OCI-LY1 (cell line): ENCODE measurements at regions not wholly inside any gene's neighbourhood (a gene's known extent, or its start where the extent isn't known, plus 50 kb on each side); places are given as distances from the start of the nearest gene placed in this dataset.

Source experiments
- H2AFZ ChIP-seq: fragments of 200-600 bp; sonication (generic), shearing (Covaris generic); 2 replicates; pipeline ENCODE4 v1.6.0; 2014; ENCODE audit warnings: antibody characterized with exemption, mild to moderate bottlenecking, low read length
- H3F3A ChIP-seq: fragments of 200-600 bp; sonication (generic), shearing (Covaris generic); 2 replicates; pipeline ENCODE4 v1.6.0; 2014; ENCODE audit warnings: mild to moderate bottlenecking, antibody characterized with exemption, low read length, moderate library complexity; ENCODE audit not compliant: insufficient read depth
- H3K27ac ChIP-seq: fragments of 200-600 bp; sonication (generic); 2 replicates; pipeline ENCODE4 v1.5.1; 2014; ENCODE audit warnings: low read length, mixed run types, mild to moderate bottlenecking, low read depth; ENCODE audit not compliant: poor library complexity, severe bottlenecking
- H3K27me3 ChIP-seq: fragments of 200-600 bp; sonication (generic); 2 replicates; pipeline ENCODE4 v1.6.0; 2014; ENCODE audit warnings: antibody characterized with exemption, mild to moderate bottlenecking, low read length, moderate library complexity; ENCODE audit not compliant: insufficient read depth
- H3K36me3 ChIP-seq: fragments of 200-600 bp; sonication (generic); 2 replicates; pipeline ENCODE4 v1.6.1; 2014; ENCODE audit warnings: mild to moderate bottlenecking, antibody characterized with exemption, low read length, moderate library complexity, mixed read lengths; ENCODE audit not compliant: insufficient read depth
- H3K4me1 ChIP-seq: fragments of 200-600 bp; sonication (generic); 2 replicates; pipeline ENCODE4 v1.5.1; 2014; ENCODE audit warnings: mild to moderate bottlenecking, low read length, moderate library complexity; ENCODE audit not compliant: insufficient read depth, severe bottlenecking
- H3K4me2 ChIP-seq: fragments of 200-600 bp; sonication (generic), shearing (Covaris generic); 2 replicates; pipeline ENCODE4 v1.6.1; 2014; ENCODE audit warnings: low read length
- H3K4me3 ChIP-seq: fragments of 200-600 bp; sonication (generic); 2 replicates; pipeline ENCODE4 v1.5.1; 2014; ENCODE audit warnings: low read length, low read depth, mild to moderate bottlenecking, mixed read lengths; ENCODE audit not compliant: poor library complexity, severe bottlenecking
- H3K79me2 ChIP-seq: fragments of 200-600 bp; shearing (Covaris generic); 2 replicates; pipeline ENCODE4 v1.6.1; 2016; ENCODE audit warnings: mixed run types, low read length, mixed read lengths; ENCODE audit not compliant: insufficient read depth
- H3K9ac ChIP-seq: fragments of 200-600 bp; sonication (generic), shearing (Covaris generic); 2 replicates; pipeline ENCODE4 v1.6.1; 2014; ENCODE audit warnings: mild to moderate bottlenecking, low read length, mixed read lengths
- H3K9me2 ChIP-seq: fragments of 200-600 bp; sonication (generic), shearing (Covaris generic); 2 replicates; pipeline ENCODE4 v1.6.1; 2014; ENCODE audit warnings: low read depth, mild to moderate bottlenecking, low read length, mixed read lengths
- H3K9me3 ChIP-seq: fragments of 200-600 bp; shearing (Covaris generic); 2 replicates; pipeline ENCODE4 v1.6.1; 2014; ENCODE audit warnings: low read length, mixed read lengths
- H4K20me1 ChIP-seq: fragments of 200-600 bp; sonication (generic), shearing (Covaris generic); 2 replicates; pipeline ENCODE4 v1.6.0; 2016; ENCODE audit warnings: mild to moderate bottlenecking, low read length; ENCODE audit not compliant: insufficient read depth
- CTCF ChIP-seq: fragments of 200-600 bp; sonication (generic), shearing (Covaris generic); IDR thresholded peaks from 2 replicates; pipeline ENCODE4 v1.5.1; 2017; ENCODE audit warnings: mild to moderate bottlenecking, antibody characterized with exemption, low read length, moderate library complexity, mixed read lengths
- EZH2 ChIP-seq: fragments of 200-600 bp; sonication (generic), shearing (Covaris generic); IDR thresholded peaks from 2 replicates; pipeline ENCODE4 v1.8.0; 2017; ENCODE audit warnings: borderline replicate concordance, mixed run types, mild to moderate bottlenecking, antibody characterized with exemption, low read length, moderate library complexity, mixed read lengths

GRCh38 chr21:33974513-33975468, 59.2 kb upstream of the ATP5PO start:
- H3K4me1 ChIP-seq = peaks cover 58% of the 10 kb centered on the region
- no peaks in the 10 kb centered on the region for H3K9me3 ChIP-seq
- no peaks in the 10 kb centered on the region for H3F3A ChIP-seq
- H3K9me2 ChIP-seq = no peaks in the 10 kb centered on the region
- H3K27ac ChIP-seq = peak overlapping the region; percentile 97
- H3K27me3 ChIP-seq = no peaks in the 10 kb centered on the region
- TF ChIP-seq EZH2 (no peak), CTCF (no peak)
- H3K79me2 ChIP-seq = no peaks in the 10 kb centered on the region
- peak overlapping the region; percentile 1; the same call in 1 of the 2 replicates for H2AFZ ChIP-seq
- H4K20me1 ChIP-seq = no peaks in the 10 kb centered on the region
- no peak overlapping the region for H3K4me3 ChIP-seq
- H3K9ac ChIP-seq = peak overlapping the region; percentile 19; the same call in 1 of the 2 replicates
- no peaks in the 10 kb centered on the region for H3K36me3 ChIP-seq
- H3K4me2 ChIP-seq = peak overlapping the region; percentile 60; the same call in 1 of the 2 replicates

- Histone ChIP-seq H3K79me2 (no peaks in the 10 kb centered on the region), H3K4me2 (no peak overlapping the region), H2AFZ (no peak overlapping the region), H3K27me3 (no peaks in the 10 kb centered on the region), H4K20me1 (no peaks in the 10 kb centered on the region), H3K9me2 (no peaks in the 10 kb centered on the region), H3K4me1 (peaks cover 59% of the 10 kb centered on the region), H3K9me3 (no peaks in the 10 kb centered on the region), H3K27ac (no peak overlapping the region), H3K4me3 (no peak overlapping the region), H3K36me3 (no peaks in the 10 kb centered on the region), H3K9ac (no peak overlapping the region), H3F3A (no peaks in the 10 kb centered on the region)
- TF ChIP-seq EZH2 (no peak), CTCF (no peak)
Measured at GRCh38 chr21:33973268-33973667, 57.7 kb upstream of the ATP5PO start.

GRCh38 chr21:33972539-33972938, 56.9 kb upstream of the ATP5PO start:
- H3K79me2 ChIP-seq = no peaks in the 10 kb centered on the region
- H3F3A ChIP-seq = no peaks in the 10 kb centered on the region
- H4K20me1 ChIP-seq = no peaks in the 10 kb centered on the region
- H3K4me1 ChIP-seq = peaks cover 59% of the 10 kb centered on the region
- TF ChIP-seq EZH2 = no peak
- no peak for TF ChIP-seq CTCF
- H3K9me2 ChIP-seq = no peaks in the 10 kb centered on the region
- no peaks in the 10 kb centered on the region for H3K36me3 ChIP-seq
- no peak overlapping the region for H3K27ac ChIP-seq
- H3K9me3 ChIP-seq = no peaks in the 10 kb centered on the region
- H3K4me2 ChIP-seq = no peak overlapping the region
- no peak overlapping the region for H2AFZ ChIP-seq
- H3K9ac ChIP-seq = no peak overlapping the region
- H3K4me3 ChIP-seq = no peak overlapping the region
- no peaks in the 10 kb centered on the region for H3K27me3 ChIP-seq
